ENCODE measurements at regions not wholly inside any gene's neighbourhood (a gene's known extent, or its start where the extent isn't known, plus 50 kb on each side); places are given as distances from the start of the nearest gene placed in this dataset.

DNA sequence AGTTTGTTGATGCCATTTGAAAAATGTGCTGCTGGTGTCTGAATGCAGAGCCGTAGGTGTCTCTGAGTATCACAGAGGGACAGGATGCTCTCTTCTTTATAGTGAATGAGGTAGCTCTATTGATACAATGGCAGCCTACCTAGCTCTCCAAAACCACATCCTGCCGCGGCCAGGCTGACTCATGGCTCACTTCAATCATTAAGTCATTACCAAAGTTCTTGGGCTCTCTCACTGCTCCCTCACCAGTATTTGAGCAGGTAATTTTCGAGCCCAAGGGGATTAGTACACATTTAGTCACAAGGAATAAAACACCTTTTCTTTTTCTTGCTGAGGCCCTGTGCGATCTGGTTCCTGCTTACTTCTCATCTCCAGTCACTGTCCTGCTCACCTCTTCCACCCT lies 509.0 kb upstream of the LARGE1 start:
- intact Hi-C loops (cut with DNase I) = no loop called here

DNA sequence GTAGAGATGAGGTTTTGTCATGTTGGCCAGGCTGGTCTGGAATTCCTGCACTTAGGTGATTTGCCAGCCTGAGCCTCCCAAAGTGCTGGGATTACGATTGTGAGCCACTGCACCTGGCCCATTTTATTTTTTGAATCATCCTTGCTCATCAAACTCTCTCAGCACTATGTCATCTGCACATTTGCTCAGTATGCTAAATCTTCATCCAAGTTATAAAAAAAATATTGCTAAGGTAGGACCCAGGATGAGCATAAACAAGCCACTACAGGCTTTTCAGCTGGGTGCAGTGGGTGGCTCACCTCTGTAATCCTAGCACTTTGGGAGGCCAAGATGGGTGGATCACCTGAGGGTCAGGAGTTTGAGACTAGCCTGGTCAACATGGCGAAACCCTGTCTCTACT lies 510.1 kb upstream of the LARGE1 start:
- no peak overlapping the region for H3K27ac ChIP-seq (replicated peaks in 1 of 4)
- intact Hi-C loops (cut with DNase I) = no loop called here
- peaks cover 0 to 4% (median 0%) of the 10 kb centered on the region in 4 donors for H3K27me3 ChIP-seq
- H3K9me3 ChIP-seq = no peaks in the 10 kb centered on the region
- 66% methylated on average over 2 of the region's 2 CpGs for WGBS
- no peak overlapping the region for H3K4me3 ChIP-seq
- TF ChIP-seq POLR2A (IDR thresholded peaks at IDR 0.05; ENCODE audit: low read depth) = no peak
- TF ChIP-seq EP300 (IDR thresholded peaks at IDR 0.05) = no peak
- TF ChIP-seq POLR2AphosphoS5 (IDR thresholded peaks at IDR 0.05) = no peak
- TF ChIP-seq, protein P1, sequence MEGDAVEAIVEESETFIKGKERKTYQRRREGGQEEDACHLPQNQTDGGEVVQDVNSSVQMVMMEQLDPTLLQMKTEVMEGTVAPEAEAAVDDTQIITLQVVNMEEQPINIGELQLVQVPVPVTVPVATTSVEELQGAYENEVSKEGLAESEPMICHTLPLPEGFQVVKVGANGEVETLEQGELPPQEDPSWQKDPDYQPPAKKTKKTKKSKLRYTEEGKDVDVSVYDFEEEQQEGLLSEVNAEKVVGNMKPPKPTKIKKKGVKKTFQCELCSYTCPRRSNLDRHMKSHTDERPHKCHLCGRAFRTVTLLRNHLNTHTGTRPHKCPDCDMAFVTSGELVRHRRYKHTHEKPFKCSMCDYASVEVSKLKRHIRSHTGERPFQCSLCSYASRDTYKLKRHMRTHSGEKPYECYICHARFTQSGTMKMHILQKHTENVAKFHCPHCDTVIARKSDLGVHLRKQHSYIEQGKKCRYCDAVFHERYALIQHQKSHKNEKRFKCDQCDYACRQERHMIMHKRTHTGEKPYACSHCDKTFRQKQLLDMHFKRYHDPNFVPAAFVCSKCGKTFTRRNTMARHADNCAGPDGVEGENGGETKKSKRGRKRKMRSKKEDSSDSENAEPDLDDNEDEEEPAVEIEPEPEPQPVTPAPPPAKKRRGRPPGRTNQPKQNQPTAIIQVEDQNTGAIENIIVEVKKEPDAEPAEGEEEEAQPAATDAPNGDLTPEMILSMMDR (IDR thresholded peaks at IDR 0.05) = no peak
- DNase-seq (ENCODE audit: extremely low spot score) = no peak
- no peaks in the 10 kb centered on the region for H3K36me3 ChIP-seq
- no peaks in the 10 kb centered on the region for H3K4me1 ChIP-seq

More for the DNA sequence above, 509.0 kb upstream of the LARGE1 start:
- Histone ChIP-seq H3K36me3 (no peaks in the 10 kb centered on the region), H3K4me3 (no peak overlapping the region), H3K27ac (replicated peaks in 1 of 4) (no peak overlapping the region), H3K9me3 (no peaks in the 10 kb centered on the region), H3K27me3 (peaks cover 0 to 4% (median 0%) of the 10 kb centered on the region in 4 donors), H3K4me1 (no peaks in the 10 kb centered on the region)
- WGBS = 87% methylated on average over 5 of the region's 5 CpGs
- no peak for DNase-seq (ENCODE audit: extremely low spot score)
- no peak for TF ChIP-seq POLR2A (IDR thresholded peaks at IDR 0.05; ENCODE audit: low read depth)
- TF ChIP-seq EP300 (IDR thresholded peaks at IDR 0.05) = no peak
- no peak for TF ChIP-seq POLR2AphosphoS5 (IDR thresholded peaks at IDR 0.05)
- TF ChIP-seq, protein P1 (IDR thresholded peaks at IDR 0.05) = no peak

DNA sequence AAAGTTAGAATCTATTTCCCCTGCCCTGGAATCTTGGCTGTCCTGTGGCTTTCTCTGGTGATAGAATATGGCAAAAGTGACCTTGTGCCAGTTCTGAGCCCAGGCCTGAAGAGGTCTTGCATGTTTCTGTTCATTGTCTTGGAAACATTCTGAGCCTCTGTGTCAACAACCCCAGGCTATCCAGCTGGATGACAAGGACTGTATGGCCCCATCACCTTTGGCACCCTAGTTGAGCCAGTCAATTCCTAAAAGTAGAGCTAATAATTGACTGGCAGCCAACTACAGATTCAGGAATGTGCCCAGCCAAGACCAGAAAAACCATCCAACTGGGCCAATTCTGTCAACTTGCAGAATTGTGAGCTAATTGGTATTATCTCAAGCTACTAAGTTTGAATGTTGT lies 514.1 kb upstream of the LARGE1 start:
- H3K27me3 ChIP-seq = no peaks in the 10 kb centered on the region
- H3K9me3 ChIP-seq = no peaks in the 10 kb centered on the region
- H3K27ac ChIP-seq (replicated peaks in 1 of 4) = no peak overlapping the region
- intact Hi-C loops (cut with DNase I) = no loop called here
- H3K4me1 ChIP-seq = no peaks in the 10 kb centered on the region
- no peaks in the 10 kb centered on the region for H3K36me3 ChIP-seq
- DNase-seq (ENCODE audit: extremely low spot score) = peak; percentile 17
- no peak overlapping the region for H3K4me3 ChIP-seq
- TF ChIP-seq POLR2A (IDR thresholded peaks at IDR 0.05; ENCODE audit: low read depth) (no peak), EP300 (IDR thresholded peaks at IDR 0.05) (no peak), POLR2AphosphoS5 (IDR thresholded peaks at IDR 0.05) (no peak)
- TF ChIP-seq, protein P1 (IDR thresholded peaks at IDR 0.05) = no peak

DNA sequence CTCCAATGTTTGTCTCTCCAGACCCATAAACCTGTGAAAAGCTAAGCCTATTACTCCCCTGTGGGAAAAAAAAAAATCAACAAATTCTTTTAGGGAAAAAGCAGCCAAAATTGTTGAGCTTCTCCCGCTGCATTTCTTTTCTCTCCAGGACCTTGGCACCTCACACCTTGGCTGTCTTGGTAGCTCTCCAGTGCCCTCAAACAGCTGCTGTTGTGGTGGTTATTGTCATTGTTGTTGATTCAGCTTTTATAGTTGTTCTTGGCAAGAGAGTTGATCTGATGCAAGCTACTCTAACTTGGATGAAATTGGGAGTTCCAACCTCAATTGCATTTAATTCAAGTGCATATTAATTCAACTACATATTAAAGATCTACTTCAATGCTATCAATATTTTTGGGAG lies 516.9 kb upstream of the LARGE1 start:
- no peaks in the 10 kb centered on the region for H3K9me3 ChIP-seq
- intact Hi-C loops (cut with DNase I) = no loop called here
- no peaks in the 10 kb centered on the region for H3K36me3 ChIP-seq
- TF ChIP-seq, protein P1 (IDR thresholded peaks at IDR 0.05) = no peak
- TF ChIP-seq EP300 (IDR thresholded peaks at IDR 0.05) = no peak
- TF ChIP-seq POLR2AphosphoS5 (IDR thresholded peaks at IDR 0.05) = no peak
- no peak for TF ChIP-seq POLR2A (IDR thresholded peaks at IDR 0.05; ENCODE audit: low read depth)
- no peaks in the 10 kb centered on the region for H3K27me3 ChIP-seq
- no peaks in the 10 kb centered on the region for H3K4me1 ChIP-seq
- WGBS = 79% methylated on average over 1 of the region's 1 CpG
- no peak for DNase-seq (ENCODE audit: extremely low spot score)
- H3K4me3 ChIP-seq = no peak overlapping the region
- no peak overlapping the region for H3K27ac ChIP-seq (replicated peaks in 1 of 4)

DNA sequence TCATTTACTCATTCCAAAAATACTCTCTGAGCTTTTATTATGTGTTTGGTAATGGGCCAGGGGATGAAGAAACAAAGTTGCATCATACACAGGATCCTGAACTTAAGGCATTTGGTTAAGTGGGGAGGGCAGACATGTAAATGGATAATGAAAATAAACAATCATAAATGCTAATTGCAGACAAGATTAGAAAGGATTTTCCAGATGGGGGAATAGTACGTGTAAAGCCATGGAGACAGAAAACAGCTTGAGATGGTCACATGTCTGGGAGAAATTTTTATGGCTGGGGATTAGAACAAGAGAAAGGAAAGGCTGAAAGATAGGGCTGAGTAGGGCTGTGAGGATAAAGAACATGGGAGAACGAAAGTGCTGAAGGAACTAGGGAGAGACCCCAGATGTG lies 534.3 kb upstream of the LARGE1 start:
- H3K9me3 ChIP-seq = peaks cover 0 to 6% (median 0%) of the 10 kb centered on the region in 4 donors
- no peak overlapping the region for H3K27ac ChIP-seq (replicated peaks in 1 of 4)
- intact Hi-C loops (cut with DNase I) = no loop called here
- H3K27me3 ChIP-seq = peaks cover 0 to 9% (median 0%) of the 10 kb centered on the region in 4 donors
- no peak overlapping the region for H3K4me3 ChIP-seq
- H3K36me3 ChIP-seq = no peaks in the 10 kb centered on the region
- no peak for DNase-seq (ENCODE audit: extremely low spot score)
- TF ChIP-seq, protein P1 (IDR thresholded peaks at IDR 0.05) = no peak
- no peak for TF ChIP-seq POLR2A (IDR thresholded peaks at IDR 0.05; ENCODE audit: low read depth)
- TF ChIP-seq POLR2AphosphoS5 (IDR thresholded peaks at IDR 0.05) = no peak
- TF ChIP-seq EP300 (IDR thresholded peaks at IDR 0.05) = no peak
- no peaks in the 10 kb centered on the region for H3K4me1 ChIP-seq
- 56% methylated on average over 2 of the region's 2 CpGs for WGBS
